ENCODE measurements at regions not wholly inside any gene's neighbourhood (a gene's known extent, or its start where the extent isn't known, plus 50 kb on each side); places are given as distances from the start of the nearest gene placed in this dataset.

GRCh38 chr19:34305221-34306083, 51.1 kb downstream of the GARRE1 start:
- no peak for ATAC-seq
- DNase-seq (ENCODE audit: low spot score), result no peak

DNA sequence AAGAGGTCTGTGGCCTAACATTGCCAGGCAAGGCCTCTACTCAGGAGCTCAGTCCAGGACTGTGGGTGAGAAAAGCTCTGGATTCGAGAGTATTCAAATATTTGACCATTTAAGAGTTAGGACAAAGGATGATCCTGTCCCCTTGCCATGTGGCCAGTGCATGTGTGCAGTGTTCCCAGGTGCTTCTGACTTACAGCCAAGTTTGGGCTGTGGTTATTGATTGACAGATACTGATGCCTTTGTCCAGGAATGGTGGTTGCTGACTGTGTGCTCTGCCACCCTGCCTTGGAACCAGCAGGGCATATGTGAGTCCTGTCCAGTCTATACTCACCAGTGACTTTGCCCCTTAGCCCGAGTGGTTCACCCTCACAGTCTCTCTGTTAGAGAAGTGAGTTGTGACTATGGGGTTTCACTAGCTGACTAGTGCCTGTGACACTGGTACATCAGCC, 51.9 kb downstream of the GARRE1 start:
- peak; percentile 93 for DNase-seq (ENCODE audit: low spot score)
- ATAC-seq, result peak; percentile 79

GRCh38 chr19:34306824-34307223, 52.5 kb downstream of the GARRE1 start:
- ATAC-seq, result peak; percentile 8
- no peak for DNase-seq (ENCODE audit: low spot score)

DNA sequence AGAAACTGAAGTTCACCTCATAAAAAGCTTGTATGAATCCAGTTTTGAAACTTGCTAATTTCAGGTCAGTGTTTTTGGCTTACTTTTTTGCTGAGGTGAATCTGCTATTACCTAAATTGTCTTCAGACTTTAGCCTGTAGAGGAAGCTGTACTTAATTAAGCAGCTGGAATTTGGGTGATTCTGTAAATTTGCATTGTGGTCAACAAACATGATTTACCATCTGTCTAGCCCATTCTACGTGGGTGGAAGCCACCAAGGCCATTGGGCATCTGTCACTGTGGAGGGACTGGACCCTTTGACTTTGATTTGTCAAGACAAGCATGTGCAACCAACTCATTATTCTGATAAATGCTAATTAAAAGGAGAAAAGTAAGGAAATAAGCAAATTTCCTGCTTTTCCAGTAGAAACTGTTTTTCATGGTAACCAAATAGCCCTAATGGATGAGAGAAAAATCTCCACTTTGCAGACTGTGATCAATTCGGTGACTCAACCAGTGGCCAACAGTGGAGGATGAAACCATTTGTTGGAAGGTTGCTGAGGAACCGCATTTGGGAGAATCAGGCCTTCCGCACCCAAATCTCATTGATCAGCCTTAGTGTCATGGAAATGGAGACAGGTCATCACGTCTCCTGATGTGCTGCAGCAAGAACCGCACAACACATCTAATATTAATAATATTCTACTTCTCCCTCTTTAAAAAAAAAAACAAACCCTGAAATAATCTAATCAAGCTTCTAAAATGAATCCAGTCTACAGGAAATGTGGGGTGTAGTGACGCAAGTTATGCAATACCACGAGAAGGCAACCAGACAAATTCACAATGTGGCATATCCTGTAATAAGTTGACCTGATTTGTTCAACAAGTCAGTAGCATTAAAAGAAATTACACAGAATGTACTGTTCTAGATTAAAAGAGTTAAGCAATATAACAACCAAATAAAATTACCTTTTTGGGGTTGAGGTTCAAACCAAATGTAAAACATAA, 54.3 kb downstream of the GARRE1 start:
- ATAC-seq, result no peak

DNA sequence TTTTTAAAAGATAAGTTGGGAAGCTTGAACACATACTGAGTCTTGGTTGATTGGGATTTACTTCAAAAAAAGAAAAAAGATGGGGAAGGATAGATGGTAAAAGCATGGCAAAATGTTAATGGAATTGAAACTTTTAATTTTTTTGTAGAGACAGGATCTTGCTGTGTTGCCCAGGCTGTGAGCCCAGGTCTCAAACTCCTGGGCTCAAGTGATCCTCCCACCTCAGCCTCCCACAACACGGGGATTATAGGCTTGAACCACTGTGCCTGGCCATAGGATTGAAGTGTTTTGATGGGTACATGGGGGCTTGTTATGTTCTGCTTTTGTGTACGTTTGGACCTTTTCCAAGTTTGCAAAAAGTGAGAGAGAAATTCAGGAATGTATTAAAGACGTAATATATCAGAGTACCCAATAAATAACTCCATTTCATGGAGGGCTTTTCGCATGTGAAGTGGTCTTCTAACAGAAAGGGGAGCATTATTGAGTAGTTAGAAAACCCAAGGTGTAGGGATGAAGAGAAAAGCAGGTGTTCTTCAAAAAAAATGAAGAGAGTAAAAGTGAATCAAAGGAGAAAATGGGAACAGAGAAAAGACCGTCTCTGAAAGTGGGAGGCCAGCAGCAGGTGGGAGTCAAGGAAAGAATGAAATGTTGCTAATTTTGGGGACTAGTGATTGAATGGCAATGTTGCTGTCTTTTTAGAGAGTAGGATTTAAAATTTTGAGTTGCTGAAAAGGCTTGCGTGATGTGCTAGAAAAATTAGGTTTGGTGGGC, 55.2 kb downstream of the GARRE1 start:
- no peak for DNase-seq (ENCODE audit: low spot score)

More for the DNA sequence above, 54.3 kb downstream of the GARRE1 start:
- no peak for DNase-seq (ENCODE audit: low spot score)

DNA sequence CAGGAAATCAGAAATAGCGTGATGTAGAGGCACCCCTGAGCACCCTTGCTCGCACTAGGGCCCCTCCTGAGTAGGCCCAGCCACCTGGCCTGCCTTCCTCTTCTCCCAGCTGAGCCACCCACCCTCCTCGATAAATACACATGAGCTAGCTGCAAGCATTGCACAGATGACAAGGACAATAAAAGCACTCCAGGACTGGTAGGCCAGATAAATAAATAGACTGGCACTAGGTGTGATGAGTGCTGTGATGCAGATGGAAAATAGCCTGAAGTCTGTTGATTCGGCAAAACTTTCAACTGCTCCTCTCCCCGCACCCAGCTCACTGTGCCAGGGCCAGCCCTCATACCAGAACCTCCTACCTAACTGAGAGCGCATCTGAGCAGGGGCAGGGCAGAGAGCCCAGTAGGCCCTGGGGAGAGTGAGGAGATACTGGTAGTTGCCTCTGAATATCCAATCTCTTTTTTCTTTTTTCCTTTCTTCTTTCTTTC, 54.5 kb upstream of the GPI start:
- DNase-seq (ENCODE audit: low spot score) (peak; percentile 90), ATAC-seq (peak; percentile 81)

More for the DNA sequence above, 55.2 kb downstream of the GARRE1 start:
- no peak for ATAC-seq

DNA sequence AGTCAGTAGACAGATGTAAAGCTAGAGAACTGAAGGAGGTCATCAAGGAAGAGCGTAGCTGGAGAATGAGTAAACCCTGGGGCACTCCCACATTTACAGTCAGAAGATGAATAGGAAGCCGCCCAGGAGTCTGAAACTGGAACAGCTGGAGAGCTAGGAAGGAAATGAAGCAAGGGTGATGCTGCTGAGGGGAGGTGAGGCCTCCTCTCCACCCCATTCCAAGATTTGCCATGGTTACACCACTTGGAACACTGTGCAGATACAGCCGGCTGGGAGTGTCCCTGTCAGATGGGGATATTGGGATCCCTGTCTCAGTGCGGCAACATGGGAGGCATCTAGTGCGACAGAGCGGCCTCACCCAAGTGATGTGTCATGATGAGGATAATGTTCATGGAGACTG, 51.8 kb upstream of the GPI start:
- ATAC-seq (no peak), DNase-seq (ENCODE audit: low spot score) (no peak)

- no peak for ATAC-seq
- DNase-seq (ENCODE audit: low spot score), result no peak
Measured at GRCh38 chr19:34314437-34315313, 50.3 kb upstream of the GPI start.

Measured in left lobe of liver (tissue), 2 donors.